Loucy (cell line): ENCODE measurements at regions not wholly inside any gene's neighbourhood (a gene's known extent, or its start where the extent isn't known, plus 50 kb on each side); places are given as distances from the start of the nearest gene placed in this dataset.

Experiments used
- EZH2phosphoT487 ChIP-seq: fragments of 200-600 bp; IDR thresholded peaks from 2 replicates; pipeline ENCODE4 v1.6.1; 2018; ENCODE audit warnings: antibody characterized with exemption, mild to moderate bottlenecking, moderate library complexity, borderline replicate concordance
- TF ChIP-seq, protein P1 (sequence below): fragments of 200-600 bp; sonication (generic); conservative IDR thresholded peaks from 2 replicates; pipeline ENCODE4 v1.5.1; 2014; ENCODE audit warnings: mild to moderate bottlenecking, antibody characterized with exemption, low read length

DNA sequence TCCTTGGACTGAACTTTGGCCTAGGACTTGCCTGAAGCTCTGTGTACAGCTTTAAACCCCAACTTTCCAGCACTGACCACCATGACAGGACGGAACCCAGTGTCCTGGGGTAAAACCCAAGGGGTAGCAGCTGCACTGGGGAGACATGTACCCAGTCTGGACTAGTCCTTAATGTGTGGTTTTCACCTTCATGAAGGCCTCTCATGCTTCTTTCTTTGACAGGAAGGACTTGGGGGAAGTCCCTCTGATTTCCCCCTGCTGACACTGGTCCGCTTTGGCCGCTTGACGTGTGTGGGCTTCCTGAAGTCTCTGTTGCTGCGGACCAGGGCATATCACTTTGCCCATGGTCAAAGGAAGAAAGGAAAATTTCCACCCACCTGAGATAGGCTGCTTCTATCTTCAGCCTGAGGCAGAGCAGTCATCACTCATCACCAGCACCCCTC lies 66.3 kb upstream of the PRDX6 start:
- TF ChIP-seq, protein P1, sequence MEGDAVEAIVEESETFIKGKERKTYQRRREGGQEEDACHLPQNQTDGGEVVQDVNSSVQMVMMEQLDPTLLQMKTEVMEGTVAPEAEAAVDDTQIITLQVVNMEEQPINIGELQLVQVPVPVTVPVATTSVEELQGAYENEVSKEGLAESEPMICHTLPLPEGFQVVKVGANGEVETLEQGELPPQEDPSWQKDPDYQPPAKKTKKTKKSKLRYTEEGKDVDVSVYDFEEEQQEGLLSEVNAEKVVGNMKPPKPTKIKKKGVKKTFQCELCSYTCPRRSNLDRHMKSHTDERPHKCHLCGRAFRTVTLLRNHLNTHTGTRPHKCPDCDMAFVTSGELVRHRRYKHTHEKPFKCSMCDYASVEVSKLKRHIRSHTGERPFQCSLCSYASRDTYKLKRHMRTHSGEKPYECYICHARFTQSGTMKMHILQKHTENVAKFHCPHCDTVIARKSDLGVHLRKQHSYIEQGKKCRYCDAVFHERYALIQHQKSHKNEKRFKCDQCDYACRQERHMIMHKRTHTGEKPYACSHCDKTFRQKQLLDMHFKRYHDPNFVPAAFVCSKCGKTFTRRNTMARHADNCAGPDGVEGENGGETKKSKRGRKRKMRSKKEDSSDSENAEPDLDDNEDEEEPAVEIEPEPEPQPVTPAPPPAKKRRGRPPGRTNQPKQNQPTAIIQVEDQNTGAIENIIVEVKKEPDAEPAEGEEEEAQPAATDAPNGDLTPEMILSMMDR = no peak
- TF ChIP-seq EZH2phosphoT487 = no peak
